ENCODE measurements at regions not wholly inside any gene's neighbourhood (a gene's known extent, or its start where the extent isn't known, plus 50 kb on each side); places are given as distances from the start of the nearest gene placed in this dataset.

GRCh38 chr6:88529726-88530125 lies 363.6 kb upstream of the CNR1 start:
- intact Hi-C loops (cut with micrococcal nuclease; ENCODE audit: unreplicated experiment), result no loop called here
- Histone ChIP-seq H3K9ac (ENCODE audit: control insufficient read depth, insufficient read depth, low read length) (no peak overlapping the region), H3K4me3 (no peak overlapping the region), H3K27me3 (replicated peaks in 1 of 2; ENCODE audit: control insufficient read depth in 2 of 2, insufficient read depth in 2 of 2, low read length in 1 of 2) (no peaks in the 10 kb centered on the region), H3K36me3 (ENCODE audit: control insufficient read depth in 2 of 2, insufficient read depth in 2 of 2, low read length in 1 of 2) (no peaks in the 10 kb centered on the region), H4K20me1 (ENCODE audit: control insufficient read depth, insufficient read depth) (no peaks in the 10 kb centered on the region), H2AFZ (ENCODE audit: control insufficient read depth, low read depth, low read length) (no peak overlapping the region), H3K9me3 (replicated peaks; ENCODE audit: control insufficient read depth, insufficient read depth, low read length) (no peaks in the 10 kb centered on the region; the same call in 2 of the 3 replicates), H3K79me2 (ENCODE audit: control insufficient read depth, insufficient read depth, low read length) (no peaks in the 10 kb centered on the region), H3K4me1 (ENCODE audit: control insufficient read depth, insufficient read depth, low read length) (no peaks in the 10 kb centered on the region), H3K4me2 (ENCODE audit: control insufficient read depth, insufficient read depth) (no peak overlapping the region), H3K27ac (ENCODE audit: control insufficient read depth, insufficient read depth) (no peak overlapping the region)
- DNase-seq (ENCODE audit: low read depth, low spot score), result no peak
- POLR2A ChIA-PET, result interaction anchor here (1.1 kb wide), 1 partner anchor 10 kb away, joined by 3 read pairs; no protein-coding TSS in a partner anchor
- SMC1A ChIA-PET (ENCODE audit: uncharacterized antibody, unreplicated experiment), result interaction anchor here (1.1 to 2.3 kb wide), 3 partner anchors 11 to 55 kb away, joined by 4 to 10 read pairs (median 5); no protein-coding TSS in a partner anchor
- no TSS peak for BruUV-seq (replicated peaks)
- 47% methylated on average over 4 of the region's 4 CpGs for WGBS (ENCODE audit: insufficient coverage, insufficient replicate concordance, low lambda C conversion rate, missing lambda C conversion rate)
- TF ChIP-seq PAX8 (IDR thresholded peaks at IDR 0.05) (no peak), JUNB (IDR thresholded peaks at IDR 0.05) (no peak), GABPA (IDR thresholded peaks at IDR 0.05; ENCODE audit: low read depth) (no peak), TCF12 (IDR thresholded peaks at IDR 0.05; ENCODE audit: low read depth, low read length) (no peak), NFYA (IDR thresholded peaks at IDR 0.05; ENCODE audit: borderline replicate concordance, low read depth, low read length) (no peak), SPI1 (IDR thresholded peaks at IDR 0.05; ENCODE audit: borderline replicate concordance, insufficient read depth, low read depth, low read length) (no peak), NFIC (IDR thresholded peaks at IDR 0.05; ENCODE audit: low read depth, low read length) (no peak), ZNF217 (IDR thresholded peaks at IDR 0.05) (no peak), RB1 (IDR thresholded peaks at IDR 0.05; ENCODE audit: borderline replicate concordance) (no peak), TARDBP (IDR thresholded peaks at IDR 0.05; ENCODE audit: borderline replicate concordance) (no peak), RBBP5 (conservative IDR thresholded peaks at IDR 0.05) (no peak), TAF1 (IDR thresholded peaks at IDR 0.05; ENCODE audit: borderline replicate concordance, low read depth, low read length) (no peak), EED (IDR thresholded peaks at IDR 0.05; ENCODE audit: low read depth) (no peak), SIX5 (IDR thresholded peaks at IDR 0.05; ENCODE audit: low read depth, low read length, severe bottlenecking) (no peak)
- TF ChIP-seq, protein P1, sequence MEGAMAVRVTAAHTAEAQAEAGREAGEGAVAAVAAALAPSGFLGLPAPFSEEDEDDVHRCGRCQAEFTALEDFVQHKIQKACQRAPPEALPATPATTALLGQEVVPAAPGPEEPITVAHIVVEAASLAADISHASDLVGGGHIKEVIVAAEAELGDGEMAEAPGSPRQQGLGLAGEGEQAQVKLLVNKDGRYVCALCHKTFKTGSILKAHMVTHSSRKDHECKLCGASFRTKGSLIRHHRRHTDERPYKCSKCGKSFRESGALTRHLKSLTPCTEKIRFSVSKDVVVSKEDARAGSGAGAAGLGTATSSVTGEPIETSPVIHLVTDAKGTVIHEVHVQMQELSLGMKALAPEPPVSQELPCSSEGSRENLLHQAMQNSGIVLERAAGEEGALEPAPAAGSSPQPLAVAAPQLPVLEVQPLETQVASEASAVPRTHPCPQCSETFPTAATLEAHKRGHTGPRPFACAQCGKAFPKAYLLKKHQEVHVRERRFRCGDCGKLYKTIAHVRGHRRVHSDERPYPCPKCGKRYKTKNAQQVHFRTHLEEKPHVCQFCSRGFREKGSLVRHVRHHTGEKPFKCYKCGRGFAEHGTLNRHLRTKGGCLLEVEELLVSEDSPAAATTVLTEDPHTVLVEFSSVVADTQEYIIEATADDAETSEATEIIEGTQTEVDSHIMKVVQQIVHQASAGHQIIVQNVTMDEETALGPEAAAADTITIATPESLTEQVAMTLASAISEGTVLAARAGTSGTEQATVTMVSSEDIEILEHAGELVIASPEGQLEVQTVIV (IDR thresholded peaks at IDR 0.05; ENCODE audit: borderline replicate concordance, partially characterized antibody), result no peak
- FAIRE-seq, result no peak
- in situ Hi-C loops (cut with MboI), result no loop called here
- no peak for ATAC-seq
- CTCF ChIA-PET, result interaction anchor here (0.6 kb wide), 1 partner anchor 184 kb away, joined by 3 read pairs; no protein-coding TSS in a partner anchor
- RAD21 ChIA-PET (ENCODE audit: unreplicated experiment), result no interaction called here
